Keratinocyte (primary cell): ENCODE measurements at regions not wholly inside any gene's neighbourhood (a gene's known extent, or its start where the extent isn't known, plus 50 kb on each side); places are given as distances from the start of the nearest gene placed in this dataset.

Experiments used
- DNase-seq: peaks from one replicate; pipeline ENCODE4 v3.0.0-alpha.2; 2011; ENCODE audit warnings: low read depth, missing footprints, low spot score
- FAIRE-seq: peaks from 2 replicates; lab custom pipeline; 2011; peaks lifted over from hg19 to GRCh38; lab: Jason Lieb, UNC
- H2AFZ ChIP-seq: 2 replicates; pipeline ENCODE4 v1.6.0; 2012; ENCODE audit warnings: low read length, control low read depth, inconsistent platforms; ENCODE audit not compliant: control insufficient read depth
- H3K27ac ChIP-seq: 2 replicates; pipeline ENCODE4 v1.5.1; 2011; ENCODE audit warnings: low read length; ENCODE audit not compliant: control insufficient read depth, insufficient read depth
- H3K27me3 ChIP-seq: 3 replicates; pipeline ENCODE4 v1.6.0; 2011; ENCODE audit warnings: low read length; ENCODE audit not compliant: control insufficient read depth, insufficient read depth; ENCODE audit errors: extremely low read depth
- H3K36me3 ChIP-seq, 2 experiments: 2 replicates in 1 of 2; 3 replicates in 1 of 2; pipeline ENCODE4 v1.5.1; 2011; ENCODE audit warnings: low read length in 2 of 2, mild to moderate bottlenecking in 1 of 2; ENCODE audit not compliant: control insufficient read depth in 2 of 2, insufficient read depth in 2 of 2; ENCODE audit errors: extremely low read depth in 1 of 2
- H3K4me1 ChIP-seq: 3 replicates; pipeline ENCODE4 v1.5.1; 2011; ENCODE audit warnings: low read length; ENCODE audit not compliant: control insufficient read depth, insufficient read depth; ENCODE audit errors: extremely low read depth
- H3K4me2 ChIP-seq: 3 replicates; pipeline ENCODE4 v1.6.0; 2011; ENCODE audit warnings: low read depth, low read length; ENCODE audit not compliant: control insufficient read depth, insufficient read depth; ENCODE audit errors: extremely low read depth
- H3K4me3 ChIP-seq, 3 experiments: fragments of 200-600 bp in 1 of 3; sonication (generic) in 1 of 3; 2 replicates in 2 of 3; 3 replicates in 1 of 3; pipeline ENCODE4 v1.5.1; 2011 to 2016; ENCODE audit warnings: low read length in 3 of 3, mild to moderate bottlenecking in 3 of 3, control low read depth in 2 of 3, inconsistent platforms in 1 of 3, low read depth in 1 of 3, mixed read lengths in 1 of 3, mixed run types in 1 of 3, moderate library complexity in 1 of 3; ENCODE audit not compliant: control insufficient read depth in 2 of 3, insufficient read depth in 2 of 3; ENCODE audit errors: extremely low read depth in 1 of 3
- H3K79me2 ChIP-seq: 2 replicates; pipeline ENCODE4 v1.6.0; 2012; ENCODE audit warnings: low read length; ENCODE audit not compliant: control insufficient read depth, insufficient read depth
- H3K9ac ChIP-seq: 3 replicates; pipeline ENCODE4 v1.6.0; 2011; ENCODE audit warnings: low read length; ENCODE audit not compliant: control insufficient read depth, insufficient read depth; ENCODE audit errors: extremely low read depth
- H3K9me1 ChIP-seq: 3 replicates; pipeline ENCODE4 v1.6.0; 2011; ENCODE audit warnings: low read length; ENCODE audit not compliant: control insufficient read depth, insufficient read depth; ENCODE audit errors: extremely low read depth
- H3K9me3 ChIP-seq: 2 replicates; pipeline ENCODE4 v1.5.1; 2012; ENCODE audit warnings: low read depth, low read length; ENCODE audit not compliant: control insufficient read depth
- H4K20me1 ChIP-seq: 3 replicates; pipeline ENCODE4 v1.6.0; 2011; ENCODE audit warnings: low read length; ENCODE audit not compliant: control insufficient read depth, insufficient read depth; ENCODE audit errors: extremely low read depth
- EZH2 ChIP-seq: IDR thresholded peaks from one replicate; pipeline ENCODE4 v1.6.1; 2012; ENCODE audit warnings: inconsistent platforms, mild to moderate bottlenecking, low read length, moderate library complexity
- dilution Hi-C: fragments of 300-500 bp; cut with MboI; formaldehyde crosslinking; loops from one replicate; pipeline ENCODE4 v1.7.0; 2020; ENCODE audit warnings: low sequenced_read_pairs; ENCODE audit not compliant: extremely low pct_ligation_motif_present
- TF ChIP-seq, protein P1 (sequence below), 3 experiments: IDR thresholded peaks in 1 of 3; conservative IDR thresholded peaks in 1 of 3; optimal IDR thresholded peaks in 1 of 3; 2 replicates in 2 of 3; 3 replicates in 1 of 3; pipeline versions ENCODE3 to v1.5.1; 2011; ENCODE audit warnings: low read length in 3 of 3, mild to moderate bottlenecking in 3 of 3, moderate library complexity in 2 of 3, control low read depth in 1 of 3, inconsistent platforms in 1 of 3; ENCODE audit not compliant: insufficient read depth in 2 of 3; ENCODE audit errors: extremely low read depth in 1 of 3

DNA sequence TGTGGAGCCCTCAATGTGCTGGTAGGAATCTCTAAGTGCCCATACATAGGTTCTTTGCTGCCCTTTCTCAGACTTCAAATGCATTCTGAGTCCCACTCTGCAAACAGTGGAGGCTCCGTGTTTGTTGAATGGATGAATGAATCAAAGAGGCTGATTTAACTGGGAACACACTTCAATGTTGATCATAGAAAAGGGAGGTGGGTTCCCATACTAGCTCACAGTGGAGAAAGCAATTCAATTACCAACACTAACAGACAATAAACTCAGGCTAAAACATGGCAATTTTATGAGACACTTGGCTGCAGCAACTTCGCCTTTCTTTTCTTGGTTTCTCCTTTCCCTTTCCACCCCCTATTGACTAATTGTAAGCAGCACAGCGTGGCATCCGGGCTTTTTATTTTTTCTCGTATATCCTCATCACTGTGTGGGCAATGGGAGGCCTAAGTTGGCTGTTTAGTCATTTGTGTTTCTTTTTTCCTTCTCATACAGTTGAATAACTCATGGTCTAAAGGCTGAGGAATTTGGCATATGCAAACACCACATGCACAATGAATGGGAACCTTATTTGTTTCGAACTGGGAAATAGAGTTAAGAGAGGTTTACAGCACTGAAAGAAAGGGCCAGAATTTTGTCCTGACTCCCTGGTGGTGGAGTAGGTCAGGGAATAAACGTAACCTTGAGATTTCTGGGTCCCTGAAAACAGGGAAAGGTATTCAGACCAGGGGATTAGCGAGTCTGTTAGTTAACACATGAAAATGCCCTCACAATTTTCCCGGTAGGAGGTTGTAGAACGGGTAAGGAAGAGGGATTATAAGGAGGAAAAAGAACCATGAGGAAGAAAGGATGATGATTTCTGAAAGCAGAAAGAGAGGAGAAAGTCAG lies 858.5 kb downstream of the KCNMA1 start:
- H3K4me1 ChIP-seq = no peaks in the 10 kb centered on the region
- H3K36me3 ChIP-seq = no peaks in the 10 kb centered on the region
- no peak overlapping the region for H3K27ac ChIP-seq
- H4K20me1 ChIP-seq = no peaks in the 10 kb centered on the region
- TF ChIP-seq, protein P1, sequence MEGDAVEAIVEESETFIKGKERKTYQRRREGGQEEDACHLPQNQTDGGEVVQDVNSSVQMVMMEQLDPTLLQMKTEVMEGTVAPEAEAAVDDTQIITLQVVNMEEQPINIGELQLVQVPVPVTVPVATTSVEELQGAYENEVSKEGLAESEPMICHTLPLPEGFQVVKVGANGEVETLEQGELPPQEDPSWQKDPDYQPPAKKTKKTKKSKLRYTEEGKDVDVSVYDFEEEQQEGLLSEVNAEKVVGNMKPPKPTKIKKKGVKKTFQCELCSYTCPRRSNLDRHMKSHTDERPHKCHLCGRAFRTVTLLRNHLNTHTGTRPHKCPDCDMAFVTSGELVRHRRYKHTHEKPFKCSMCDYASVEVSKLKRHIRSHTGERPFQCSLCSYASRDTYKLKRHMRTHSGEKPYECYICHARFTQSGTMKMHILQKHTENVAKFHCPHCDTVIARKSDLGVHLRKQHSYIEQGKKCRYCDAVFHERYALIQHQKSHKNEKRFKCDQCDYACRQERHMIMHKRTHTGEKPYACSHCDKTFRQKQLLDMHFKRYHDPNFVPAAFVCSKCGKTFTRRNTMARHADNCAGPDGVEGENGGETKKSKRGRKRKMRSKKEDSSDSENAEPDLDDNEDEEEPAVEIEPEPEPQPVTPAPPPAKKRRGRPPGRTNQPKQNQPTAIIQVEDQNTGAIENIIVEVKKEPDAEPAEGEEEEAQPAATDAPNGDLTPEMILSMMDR (optimal IDR thresholded peaks at IDR 0.05 in 1 of 3, IDR thresholded peaks at IDR 0.05 in 1 of 3, conservative IDR thresholded peaks at IDR 0.05 in 1 of 3; ENCODE audit: extremely low read depth in 1 of 3, insufficient read depth in 2 of 3, low read length in 3 of 3) = no peak
- no peak for TF ChIP-seq EZH2
- no peak overlapping the region for H3K9ac ChIP-seq
- DNase-seq (no peak), FAIRE-seq (no peak)
- H3K27me3 ChIP-seq = no peaks in the 10 kb centered on the region
- H3K4me2 ChIP-seq = no peak overlapping the region
- H3K9me3 ChIP-seq = no peaks in the 10 kb centered on the region
- H2AFZ ChIP-seq = no peak overlapping the region
- H3K4me3 ChIP-seq = no peak overlapping the region
- no peaks in the 10 kb centered on the region for H3K79me2 ChIP-seq
- no peaks in the 10 kb centered on the region for H3K9me1 ChIP-seq
- dilution Hi-C loops = no loop called here

DNA sequence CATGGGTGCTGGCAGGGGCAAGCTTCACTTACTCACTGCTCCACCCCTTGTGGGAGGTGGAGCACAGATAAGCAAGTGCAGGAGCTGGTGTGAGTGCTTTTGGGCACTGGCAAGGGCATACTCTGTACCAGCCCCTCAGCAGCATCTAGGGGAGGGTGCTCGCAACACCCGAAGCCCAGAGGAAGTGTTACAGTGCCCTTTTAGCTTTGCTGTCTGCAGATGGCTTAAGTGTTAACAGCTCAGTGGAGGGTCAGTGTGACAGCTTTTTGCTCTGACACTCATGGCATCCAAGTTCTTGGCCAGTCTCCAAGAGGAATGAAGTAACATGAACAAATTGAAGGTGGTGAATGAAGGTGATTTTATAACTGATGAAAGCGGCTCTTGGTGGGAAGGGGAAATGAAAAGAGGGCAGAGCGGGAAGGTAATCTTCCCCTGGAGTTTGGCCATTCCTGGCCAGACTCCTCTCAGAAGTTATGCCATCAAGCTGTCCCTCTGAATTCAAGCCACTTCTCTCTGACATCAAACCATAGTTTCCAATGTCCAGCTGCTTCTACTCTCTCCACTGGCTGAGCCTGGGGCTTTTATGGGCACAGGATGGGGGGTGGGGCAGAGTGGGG lies 862.5 kb downstream of the KCNMA1 start:
- Histone ChIP-seq H3K79me2 (no peaks in the 10 kb centered on the region), H3K9me1 (no peaks in the 10 kb centered on the region), H3K9me3 (no peaks in the 10 kb centered on the region), H3K27ac (no peak overlapping the region), H3K9ac (no peak overlapping the region), H3K4me2 (no peak overlapping the region), H3K4me3 (no peak overlapping the region), H3K27me3 (no peaks in the 10 kb centered on the region), H3K4me1 (no peaks in the 10 kb centered on the region), H2AFZ (no peak overlapping the region), H4K20me1 (no peaks in the 10 kb centered on the region), H3K36me3 (no peaks in the 10 kb centered on the region)
- DNase-seq = no peak
- FAIRE-seq = no peak
- no peak for TF ChIP-seq EZH2
- TF ChIP-seq, protein P1 (optimal IDR thresholded peaks at IDR 0.05 in 1 of 3, IDR thresholded peaks at IDR 0.05 in 1 of 3, conservative IDR thresholded peaks at IDR 0.05 in 1 of 3; ENCODE audit: extremely low read depth in 1 of 3, insufficient read depth in 2 of 3, low read length in 3 of 3) = no peak
- dilution Hi-C loops = no loop called here
